IPS DF 19.7 (cell line): ENCODE measurements at regions not wholly inside any gene's neighbourhood (a gene's known extent, or its start where the extent isn't known, plus 50 kb on each side); places are given as distances from the start of the nearest gene placed in this dataset.
"Not testable (repeated sequence)": the region's sequence is repeated elsewhere in the genome, so short reads cannot be mapped to it uniquely, and the experiment has no call there.

Experiments used
- DNase-seq: peaks from one replicate; pipeline ENCODE4 v3.0.0-alpha.2; 2013; ENCODE audit warnings: low read depth, low spot score

DNA sequence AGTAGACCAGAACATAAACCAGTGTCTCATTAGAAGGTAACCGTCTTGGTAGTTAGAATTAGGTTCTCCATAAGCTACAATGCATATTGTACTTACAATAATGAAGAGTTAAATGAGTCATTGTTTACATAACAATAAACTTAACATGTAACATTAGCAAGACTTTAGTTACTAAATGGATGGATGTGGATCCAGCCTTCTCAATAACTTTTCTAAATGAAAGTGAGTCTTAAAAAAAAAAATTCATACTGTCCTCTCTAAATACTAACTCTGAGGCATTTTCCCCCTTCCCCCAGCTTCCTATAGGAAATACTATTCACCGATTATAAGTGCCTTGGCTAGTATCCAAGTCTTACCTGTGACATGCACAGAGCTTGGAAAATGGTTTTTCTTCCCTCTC is 155.3 kb downstream of the CYB561 start:
- DNase-seq, result no peak

GRCh38 chr17:63291258-63291657 is 154.8 kb downstream of the CYB561 start:
- DNase-seq, result no peak

GRCh38 chr17:63292421-63292820 is 153.7 kb downstream of the CYB561 start:
- no peak for DNase-seq

DNA sequence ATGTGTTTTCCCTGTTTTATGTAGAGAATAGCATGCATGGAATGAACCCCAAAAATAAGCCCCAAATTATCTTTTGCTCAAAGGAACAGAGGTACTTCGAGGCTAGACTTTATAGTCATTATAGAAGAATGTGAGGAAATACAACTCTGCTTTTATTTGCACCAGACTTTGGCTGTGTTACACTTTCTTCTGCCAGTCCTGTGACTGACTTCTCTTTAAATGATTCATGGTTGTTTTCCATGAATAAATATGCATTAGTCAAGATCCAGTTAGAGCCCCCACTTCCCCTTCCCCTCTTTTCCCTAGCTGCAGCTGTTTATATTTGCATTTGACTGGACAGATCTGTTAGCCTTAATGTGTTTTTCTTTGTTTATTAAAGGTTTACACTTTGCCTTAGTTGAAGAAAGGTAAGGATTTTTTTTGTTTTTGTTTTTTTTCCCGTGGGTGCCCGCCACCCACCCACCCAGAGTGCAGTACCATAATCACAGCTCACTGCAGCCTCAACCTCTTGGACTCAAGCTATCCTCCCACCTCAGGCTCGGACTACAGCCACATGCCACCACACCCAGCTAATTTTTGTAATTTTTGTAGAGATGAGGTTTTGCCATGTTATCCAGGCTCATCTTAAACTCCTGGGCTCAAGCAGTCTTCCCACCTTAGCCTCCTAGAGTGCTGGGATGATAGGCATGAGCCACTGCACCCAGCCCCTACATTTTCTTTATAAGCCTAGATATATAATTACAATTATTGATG is 152.6 kb downstream of the CYB561 start:
- no peak for DNase-seq

DNA sequence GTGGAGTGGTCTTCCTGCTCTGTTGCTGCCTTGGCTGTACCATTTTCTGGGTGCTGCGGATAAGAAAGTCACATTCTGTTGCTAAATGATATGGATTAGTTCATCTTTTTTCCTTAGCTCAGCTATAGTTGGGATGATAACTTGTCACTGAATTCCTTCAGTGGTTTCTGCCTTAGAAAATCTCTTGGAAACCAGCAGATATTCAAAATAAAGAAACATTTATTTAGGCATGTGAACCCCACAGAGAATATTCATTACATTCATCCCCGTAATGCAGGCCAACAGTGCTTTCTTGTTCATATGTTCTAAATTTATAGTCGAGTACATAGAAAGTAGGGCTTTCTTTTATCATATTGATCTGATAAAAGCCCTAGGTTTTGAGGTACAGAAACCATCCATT is 151.3 kb downstream of the CYB561 start:
- no peak for DNase-seq

- no peak for DNase-seq
These were observed 150.8 kb downstream of the CYB561 start for GRCh38 chr17:63295288-63295687.

GRCh38 chr17:63295839-63296590 is 150.1 kb downstream of the CYB561 start:
- DNase-seq, result no peak

GRCh38 chr17:63298916-63299315 is 147.2 kb downstream of the CYB561 start:
- DNase-seq, result not testable (repeated sequence)

DNA sequence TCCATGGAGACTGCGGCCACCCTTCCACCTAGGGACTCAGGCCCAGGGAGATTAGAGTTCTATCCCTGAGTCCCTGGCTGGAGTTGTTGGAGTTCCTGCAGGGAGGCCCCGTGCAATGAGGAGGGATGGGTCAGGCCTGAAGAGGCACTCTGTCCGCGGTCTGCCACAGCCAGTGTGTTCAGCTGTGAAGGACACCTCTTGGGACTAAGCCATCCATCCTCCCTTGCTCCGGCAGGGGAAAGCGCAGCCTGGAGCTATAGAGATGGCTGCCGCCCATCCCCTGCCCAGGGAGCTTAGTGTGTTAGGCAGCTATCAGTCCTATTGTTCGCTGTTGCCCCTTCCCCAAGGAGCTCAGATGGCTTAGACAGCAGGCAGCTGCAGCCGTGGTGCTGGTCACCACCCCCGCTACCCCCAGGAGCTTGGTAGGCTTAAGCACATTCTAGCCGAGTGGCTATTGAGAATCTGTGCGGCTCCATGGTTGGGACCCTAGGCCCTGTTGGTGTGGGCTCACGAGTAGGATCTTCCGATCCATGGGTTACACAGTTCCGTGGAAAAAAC is 141.3 kb downstream of the CYB561 start:
- no peak for DNase-seq

- DNase-seq, result no peak
These were observed 140.2 kb downstream of the CYB561 start for GRCh38 chr17:63305857-63306256.

DNA sequence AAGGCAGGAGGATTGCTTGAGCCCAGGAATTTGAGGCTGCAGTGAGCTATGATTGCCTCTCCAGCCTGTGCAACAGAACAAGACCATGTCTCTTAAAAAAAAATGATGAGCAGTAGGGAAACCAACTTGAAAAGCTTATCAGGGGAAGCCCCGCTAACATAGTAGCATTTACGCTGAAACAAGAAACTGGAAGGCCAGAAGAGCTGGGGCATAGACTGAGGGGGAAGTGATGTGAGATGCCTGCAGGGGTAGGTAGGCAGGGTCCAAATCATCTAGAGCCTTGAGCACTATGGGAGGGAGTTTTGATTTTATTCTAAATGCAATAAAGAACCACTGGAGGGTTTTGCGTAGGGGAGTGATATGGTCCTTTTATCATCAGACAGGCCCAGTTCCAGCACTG is 139.3 kb downstream of the CYB561 start:
- DNase-seq, result no peak

DNA sequence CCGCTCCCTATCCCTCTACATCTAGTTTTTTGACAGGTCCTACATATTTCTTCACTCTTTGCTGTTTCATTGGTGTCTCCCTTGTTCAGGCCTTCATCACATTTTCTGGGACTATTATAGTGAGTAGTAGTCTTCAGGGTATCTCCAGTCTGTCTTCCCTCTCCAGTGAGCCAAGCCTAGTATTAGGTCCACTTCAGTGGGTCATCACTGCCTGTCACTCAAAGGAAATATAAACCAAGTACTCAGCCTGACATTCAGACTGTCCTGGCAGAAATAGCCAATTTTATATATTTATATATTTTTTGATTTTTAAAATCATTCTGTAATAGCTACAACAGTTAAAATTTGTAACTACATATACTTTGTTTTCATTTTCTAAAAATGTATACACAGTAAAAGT is 137.8 kb downstream of the CYB561 start:
- no peak for DNase-seq

DNA sequence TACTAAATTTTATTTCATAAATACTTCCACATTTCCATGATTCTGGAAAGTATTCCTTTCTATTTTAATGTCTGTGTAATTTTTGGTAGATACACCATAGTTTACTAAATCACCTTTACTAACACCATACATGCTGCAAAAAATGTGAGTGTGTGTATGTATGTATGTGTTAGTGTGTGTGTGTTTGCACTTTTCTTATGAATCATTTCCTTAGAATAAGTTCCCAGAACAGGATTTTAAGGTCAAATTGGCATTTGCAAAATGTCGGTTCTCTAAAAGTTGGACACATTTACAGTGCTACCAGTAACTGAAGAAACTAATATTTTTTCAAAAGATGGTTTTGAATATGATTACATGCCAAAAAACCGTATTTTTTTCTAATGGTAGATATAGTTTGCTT is 137.1 kb downstream of the CYB561 start:
- no peak for DNase-seq

DNA sequence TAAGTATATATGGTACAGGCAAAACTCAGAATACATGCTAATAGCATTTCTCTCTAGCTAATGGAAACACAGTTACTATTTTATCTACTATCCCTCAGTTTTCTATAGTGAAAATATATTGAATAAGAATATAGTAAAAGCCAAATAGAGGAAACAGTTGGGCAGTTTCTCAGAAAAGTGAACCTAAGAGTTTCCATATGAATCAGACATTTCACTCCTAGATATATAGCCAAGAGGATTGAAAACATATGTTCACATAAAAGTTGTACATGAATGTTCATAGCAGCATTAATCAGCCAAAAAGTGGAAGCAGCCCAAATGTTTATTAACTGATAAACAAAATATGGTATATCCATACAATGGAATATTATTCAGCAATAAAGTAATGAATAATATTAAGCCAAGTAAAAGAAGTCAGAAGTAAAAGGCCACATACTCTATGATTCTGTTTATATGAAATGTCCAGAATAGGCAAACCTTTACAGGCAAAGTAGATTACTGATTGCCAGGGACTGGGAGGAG is 134.6 kb downstream of the CYB561 start:
- no peak for DNase-seq

DNA sequence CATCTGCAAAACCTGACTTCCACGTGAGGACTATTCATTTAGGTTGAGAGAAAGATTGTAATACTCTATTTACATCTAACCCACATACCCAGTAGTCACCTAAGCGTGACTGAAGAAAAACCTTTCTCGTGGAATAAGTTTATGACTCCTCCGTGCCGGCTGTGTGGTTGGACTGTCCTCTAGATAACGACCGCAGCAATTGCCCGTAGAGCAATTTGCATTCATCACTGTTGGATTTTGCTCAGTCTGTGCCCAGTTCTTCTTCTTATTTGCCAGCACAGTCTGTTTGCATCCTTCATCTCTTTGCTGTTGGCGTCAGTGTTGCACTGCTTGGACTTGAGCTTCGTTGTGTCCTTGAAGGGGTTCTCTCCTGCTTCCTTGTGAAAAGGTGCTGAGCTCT is 131.3 kb downstream of the CYB561 start:
- DNase-seq, result no peak

DNA sequence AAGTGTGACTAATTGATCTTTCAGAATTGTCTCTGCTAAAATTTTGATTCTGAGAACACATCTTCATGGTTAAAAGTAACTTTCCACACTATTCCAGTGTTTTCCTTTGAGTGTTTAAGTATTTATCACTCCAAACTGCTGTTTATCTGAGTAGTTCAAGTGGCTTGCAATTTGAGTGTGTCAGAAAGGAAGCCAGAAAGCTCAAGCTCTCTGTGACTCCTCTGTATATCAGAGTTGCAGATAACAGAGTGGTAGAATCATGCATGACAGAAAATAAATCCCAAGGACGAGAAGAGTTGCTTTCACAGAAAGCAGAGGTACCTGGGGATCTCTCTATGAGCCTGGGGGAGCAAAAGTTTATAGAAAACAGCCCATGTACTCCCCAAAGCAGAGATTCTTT is 130.0 kb downstream of the CYB561 start:
- no peak for DNase-seq

DNA sequence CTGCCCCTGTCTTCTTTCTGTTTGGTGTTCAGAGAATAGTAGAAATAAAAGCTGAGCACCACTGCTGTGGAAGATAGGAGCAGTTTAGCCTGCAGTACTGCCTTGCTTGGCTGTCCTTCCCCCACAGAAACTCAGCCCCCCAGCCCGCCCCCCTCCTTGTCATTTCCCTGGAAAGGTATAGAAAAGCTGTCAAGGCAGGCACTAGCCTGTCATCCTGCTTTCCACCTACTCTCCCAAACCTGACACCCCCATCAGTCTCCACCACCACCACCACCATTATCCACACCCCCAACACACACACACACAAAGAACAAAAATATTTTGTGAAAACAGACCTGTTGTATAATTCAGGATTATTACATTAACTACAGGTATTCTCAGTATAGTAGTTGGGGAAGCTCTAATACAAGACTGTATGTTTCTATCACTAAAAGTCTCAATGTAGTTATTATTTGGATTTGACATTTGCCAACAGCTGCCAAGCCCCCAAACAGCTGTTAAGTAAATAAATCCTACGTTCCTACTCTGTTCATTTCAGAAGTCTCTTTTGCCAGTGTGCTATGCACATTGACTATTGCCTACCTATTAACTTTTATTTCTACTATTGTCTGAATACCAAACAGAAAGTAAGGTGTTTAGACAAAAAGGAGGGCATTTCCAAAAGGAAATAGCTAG is 128.8 kb downstream of the CYB561 start:
- no peak for DNase-seq

DNA sequence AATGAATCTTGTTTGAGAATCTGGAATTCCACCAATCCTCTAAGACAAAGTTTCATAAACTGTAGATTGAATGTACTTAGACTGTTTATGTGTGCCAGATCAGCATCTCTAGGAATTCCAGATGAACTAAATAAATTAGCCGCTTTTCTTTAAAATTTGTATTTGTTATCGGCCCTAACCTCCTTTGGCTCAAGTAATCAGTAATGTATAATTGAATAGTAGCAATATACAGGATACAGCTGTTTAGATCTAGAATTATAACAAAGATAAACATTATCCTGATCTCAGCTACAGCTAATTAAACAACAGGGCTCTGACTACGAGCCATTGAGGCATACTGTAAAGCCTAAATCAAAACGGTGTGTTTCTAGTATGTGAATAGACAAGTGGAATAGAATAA is 120.3 kb downstream of the CYB561 start:
- DNase-seq, result no peak

DNA sequence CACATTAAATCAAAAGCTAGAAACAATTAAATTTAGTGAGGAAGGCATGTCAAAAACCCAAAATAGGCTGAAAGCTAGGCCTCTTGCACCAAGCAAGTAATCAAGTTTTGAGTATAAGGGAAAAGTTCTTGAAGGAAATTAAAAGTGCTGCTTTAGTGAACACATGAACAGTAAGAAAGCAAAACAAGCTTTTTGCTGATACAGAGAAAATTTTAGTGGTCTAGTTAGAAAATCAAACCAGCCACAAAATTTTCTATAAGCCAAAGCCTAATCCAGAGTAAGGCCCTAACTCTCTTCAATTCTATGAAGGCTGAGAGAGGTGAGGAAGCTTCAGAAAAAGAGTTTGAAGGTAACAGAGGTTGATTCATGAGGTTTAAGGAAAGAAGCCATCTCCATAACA is 116.2 kb downstream of the CYB561 start:
- no peak for DNase-seq

DNA sequence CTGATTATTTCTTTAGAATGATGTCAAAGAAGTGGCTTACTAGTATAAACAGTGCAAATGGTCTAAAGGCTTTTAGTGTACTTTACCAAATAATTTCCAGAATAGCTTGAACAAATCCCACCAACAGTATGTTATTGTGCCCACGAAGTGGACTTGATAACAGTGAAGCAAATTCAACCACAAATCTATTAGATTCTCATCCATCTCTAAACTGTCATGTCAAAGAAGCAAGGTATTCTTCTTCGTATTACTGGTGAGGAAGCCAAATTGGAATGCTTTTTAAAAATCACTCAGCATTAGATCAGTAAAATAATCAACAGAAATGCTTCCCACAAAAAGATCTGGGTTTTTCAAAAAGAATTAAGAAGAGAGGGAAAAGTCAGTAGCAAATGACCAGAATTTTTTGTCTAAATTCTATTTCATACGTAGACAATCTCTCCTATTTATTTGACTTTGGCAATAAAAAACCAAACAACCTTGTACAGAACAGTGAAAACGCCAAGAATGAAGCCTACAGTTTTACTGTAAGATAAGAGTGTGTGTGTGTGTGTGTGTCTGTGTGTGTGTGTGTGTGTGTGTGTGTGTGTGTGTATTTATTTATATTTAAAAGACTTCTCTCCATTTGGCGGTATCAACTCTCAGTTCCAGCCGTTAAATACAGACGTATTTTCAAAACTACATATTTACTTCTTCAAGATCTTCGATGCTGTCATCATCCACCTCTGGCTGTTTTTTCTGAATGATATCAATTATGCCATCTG is 114.6 kb downstream of the CYB561 start:
- DNase-seq, result no peak

- DNase-seq, result no peak
These were observed 113.8 kb downstream of the CYB561 start for GRCh38 chr17:63332286-63332685.
